ENCODE measurements at regions not wholly inside any gene's neighbourhood (a gene's known extent, or its start where the extent isn't known, plus 50 kb on each side); places are given as distances from the start of the nearest gene placed in this dataset.

- DNase-seq (ENCODE audit: low read depth) = no peak
- no peak for TF ChIP-seq CTCF (conservative IDR thresholded peaks at IDR 0.05; ENCODE audit: low read depth, low read length)
- no peak overlapping the region for H3K4me3 ChIP-seq (ENCODE audit: low read depth, low read length)
Measured at GRCh38 chr6:126419901-126420300, 80.0 kb downstream of the CENPW start.

GRCh38 chr6:126422912-126423311 lies 83.0 kb downstream of the CENPW start:
- no peak for TF ChIP-seq CTCF (conservative IDR thresholded peaks at IDR 0.05; ENCODE audit: low read depth, low read length)
- no peak overlapping the region for H3K4me3 ChIP-seq (ENCODE audit: low read depth, low read length)
- no peak for DNase-seq (ENCODE audit: low read depth)

- TF ChIP-seq CTCF (conservative IDR thresholded peaks at IDR 0.05; ENCODE audit: low read depth, low read length) = no peak
- DNase-seq (ENCODE audit: low read depth) = no peak
- H3K4me3 ChIP-seq (ENCODE audit: low read depth, low read length) = no peak overlapping the region
Measured at GRCh38 chr6:126427713-126428112, 87.8 kb downstream of the CENPW start.

GRCh38 chr6:126429866-126430265 lies 90.0 kb downstream of the CENPW start:
- no peak overlapping the region for H3K4me3 ChIP-seq (ENCODE audit: low read depth, low read length)
- TF ChIP-seq CTCF (conservative IDR thresholded peaks at IDR 0.05; ENCODE audit: low read depth, low read length) = no peak
- no peak for DNase-seq (ENCODE audit: low read depth)

- no peak overlapping the region for H3K4me3 ChIP-seq (ENCODE audit: low read depth, low read length)
- TF ChIP-seq CTCF (conservative IDR thresholded peaks at IDR 0.05; ENCODE audit: low read depth, low read length) = no peak
- no peak for DNase-seq (ENCODE audit: low read depth)
Measured at GRCh38 chr6:126432564-126432963, 92.6 kb downstream of the CENPW start.

- no peak for TF ChIP-seq CTCF (conservative IDR thresholded peaks at IDR 0.05; ENCODE audit: low read depth, low read length)
Measured at GRCh38 chr6:126433927-126434326, 94.0 kb downstream of the CENPW start.

GRCh38 chr6:126437205-126437604 lies 97.3 kb downstream of the CENPW start:
- no peak overlapping the region for H3K4me3 ChIP-seq (ENCODE audit: low read depth, low read length)
- no peak for DNase-seq (ENCODE audit: low read depth)
- no peak for TF ChIP-seq CTCF (conservative IDR thresholded peaks at IDR 0.05; ENCODE audit: low read depth, low read length)

More at GRCh38 chr6:126433927-126434326, 94.0 kb downstream of the CENPW start:
- DNase-seq (ENCODE audit: low read depth) = no peak
- H3K4me3 ChIP-seq (ENCODE audit: low read depth, low read length) = no peak overlapping the region

All from choroid plexus epithelial cell (primary cell).